GM18870 (cell line): ENCODE measurements at regions not wholly inside any gene's neighbourhood (a gene's known extent, or its start where the extent isn't known, plus 50 kb on each side); places are given as distances from the start of the nearest gene placed in this dataset.
"Not testable (repeated sequence)": the region's sequence is repeated elsewhere in the genome, so short reads cannot be mapped to it uniquely, and the experiment has no call there.

Experiments used
- ATAC-seq: cut with Tn5 transposase; IDR thresholded peaks from one replicate; pipeline ENCODE4 v1.9.1; 2021; ENCODE audit warnings: moderate library complexity; ENCODE audit not compliant: unreplicated experiment

- no peak for ATAC-seq
Observed at GRCh38 chr2:16395601-16396000, 270.0 kb downstream of the CYRIA start.

GRCh38 chr2:16394986-16395550, 270.6 kb downstream of the CYRIA start:
- no peak for ATAC-seq

- ATAC-seq: no peak
Observed at GRCh38 chr2:16394072-16394985, 271.3 kb downstream of the CYRIA start.

- ATAC-seq: no peak
Observed at GRCh38 chr2:16393500-16394071, 272.0 kb downstream of the CYRIA start.

GRCh38 chr2:16392647-16393499, 272.8 kb downstream of the CYRIA start:
- ATAC-seq: no peak

- no peak for ATAC-seq
Observed at GRCh38 chr2:16391986-16392385, 273.6 kb downstream of the CYRIA start.

- ATAC-seq: no peak
Observed at GRCh38 chr2:16390561-16390960, 275.1 kb downstream of the CYRIA start.

GRCh38 chr2:16389611-16390010, 276.0 kb downstream of the CYRIA start:
- no peak for ATAC-seq

GRCh38 chr2:16388199-16388830, 277.3 kb downstream of the CYRIA start:
- ATAC-seq: not testable (repeated sequence)

GRCh38 chr2:16387461-16387984, 278.1 kb downstream of the CYRIA start:
- no peak for ATAC-seq

- no peak for ATAC-seq
Observed at GRCh38 chr2:16386431-16386830, 279.2 kb downstream of the CYRIA start.

GRCh38 chr2:16386031-16386430, 279.6 kb downstream of the CYRIA start:
- no peak for ATAC-seq

GRCh38 chr2:16385341-16385740, 280.3 kb downstream of the CYRIA start:
- ATAC-seq: no peak

- no peak for ATAC-seq
Observed at GRCh38 chr2:16383411-16383810, 282.2 kb downstream of the CYRIA start.

GRCh38 chr2:16382451-16382850, 283.2 kb downstream of the CYRIA start:
- ATAC-seq: no peak

GRCh38 chr2:16381511-16381910, 284.1 kb downstream of the CYRIA start:
- no peak for ATAC-seq

GRCh38 chr2:16379901-16380300, 285.7 kb downstream of the CYRIA start:
- not testable (repeated sequence) for ATAC-seq

GRCh38 chr2:16379061-16379460, 286.6 kb downstream of the CYRIA start:
- not testable (repeated sequence) for ATAC-seq

GRCh38 chr2:16378031-16378430, 287.6 kb downstream of the CYRIA start:
- no peak for ATAC-seq

- no peak for ATAC-seq
Observed at GRCh38 chr2:16375981-16376380, 289.7 kb downstream of the CYRIA start.
